Large intestine (tissue), 3 donors: ENCODE measurements at regions not wholly inside any gene's neighbourhood (a gene's known extent, or its start where the extent isn't known, plus 50 kb on each side); places are given as distances from the start of the nearest gene placed in this dataset.

Experiments
- DNase-seq, 2 donors: peaks; one replicate each; pipeline versions ENCODE4 v3.0.0 to v3.0.0-alpha.2; 2013
- H3K27ac ChIP-seq: one replicate; pipeline ENCODE4 v1.5.1; 2013; ENCODE audit warnings: low read length
- H3K27me3 ChIP-seq: 2 replicates; pipeline ENCODE4 v1.6.1; 2013; ENCODE audit warnings: low read length; ENCODE audit not compliant: control insufficient read depth, insufficient read depth
- H3K36me3 ChIP-seq: 2 replicates; pipeline ENCODE4 v1.6.1; 2013; ENCODE audit warnings: low read length; ENCODE audit not compliant: control insufficient read depth, insufficient read depth
- H3K4me1 ChIP-seq: one replicate; pipeline ENCODE4 v1.6.1; 2013; ENCODE audit warnings: low read length; ENCODE audit not compliant: control insufficient read depth, insufficient read depth
- H3K4me3 ChIP-seq: one replicate; pipeline ENCODE4 v1.5.1; 2013; ENCODE audit warnings: low read length
- H3K9me3 ChIP-seq: one replicate; pipeline ENCODE4 v1.6.1; 2013; ENCODE audit warnings: mild to moderate bottlenecking, low read depth, low read length, moderate library complexity; ENCODE audit not compliant: control insufficient read depth
- WGBS: methylation state at CpG from one replicate; pipeline ENCODE4 v1.1.5; 2013; ENCODE audit warnings: low lambda C conversion rate; ENCODE audit not compliant: insufficient coverage; 5-methylcytosine and 5-hydroxymethylcytosine counted together

DNA sequence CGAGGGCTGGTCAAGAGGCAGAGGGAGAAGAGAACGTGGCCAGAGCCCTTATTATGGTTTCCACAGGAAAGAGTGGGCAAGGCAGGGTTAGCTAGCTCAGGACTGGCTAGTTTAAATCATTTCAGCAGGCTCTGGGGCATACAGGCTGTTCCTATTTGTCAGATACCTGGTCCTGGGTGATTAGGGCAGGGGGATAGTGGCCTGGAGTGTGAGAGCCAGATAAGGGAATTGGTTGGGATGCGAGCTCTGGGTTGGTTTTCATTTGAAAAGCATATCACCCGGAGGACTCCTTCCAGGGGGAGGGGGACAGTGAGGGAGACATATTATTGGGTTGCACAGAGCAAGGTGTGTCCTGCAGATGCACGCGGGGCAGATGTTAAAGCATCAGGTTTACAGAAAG is 75.3 kb upstream of the CLDN10 start:
- no peak overlapping the region for H3K27ac ChIP-seq
- H3K4me1 ChIP-seq = no peaks in the 10 kb centered on the region
- H3K9me3 ChIP-seq = no peaks in the 10 kb centered on the region
- no peak overlapping the region for H3K4me3 ChIP-seq
- no peaks in the 10 kb centered on the region for H3K36me3 ChIP-seq
- DNase-seq = no peak
- H3K27me3 ChIP-seq = peaks cover 10% of the 10 kb centered on the region
- 100% methylated on average over 1 of the region's 6 CpGs for WGBS

DNA sequence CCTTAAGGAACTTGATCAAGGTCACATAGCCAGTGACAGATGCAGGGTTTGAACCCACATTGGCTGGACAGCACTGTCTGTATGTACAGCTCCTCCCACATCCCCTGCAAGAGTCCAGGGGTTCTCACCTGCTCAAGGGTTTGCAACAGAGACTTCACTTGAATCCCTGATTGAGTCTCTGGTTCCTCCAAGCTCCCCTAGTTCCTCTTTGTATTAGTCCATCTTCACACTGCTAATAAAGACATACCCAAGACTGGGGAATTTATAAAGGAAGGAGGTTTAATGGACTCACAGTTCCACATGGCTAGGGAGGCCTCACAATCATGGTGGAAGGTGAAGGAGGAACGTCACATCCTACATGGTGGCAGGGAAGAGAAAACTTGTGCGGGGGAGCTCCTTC is 72.8 kb upstream of the CLDN10 start:
- no peak overlapping the region for H3K4me3 ChIP-seq
- no peaks in the 10 kb centered on the region for H3K36me3 ChIP-seq
- 83% methylated on average over 1 of the region's 2 CpGs for WGBS
- no peak overlapping the region for H3K27ac ChIP-seq
- no peak for DNase-seq
- no peaks in the 10 kb centered on the region for H3K4me1 ChIP-seq
- no peaks in the 10 kb centered on the region for H3K9me3 ChIP-seq
- H3K27me3 ChIP-seq = peaks cover 10% of the 10 kb centered on the region

DNA sequence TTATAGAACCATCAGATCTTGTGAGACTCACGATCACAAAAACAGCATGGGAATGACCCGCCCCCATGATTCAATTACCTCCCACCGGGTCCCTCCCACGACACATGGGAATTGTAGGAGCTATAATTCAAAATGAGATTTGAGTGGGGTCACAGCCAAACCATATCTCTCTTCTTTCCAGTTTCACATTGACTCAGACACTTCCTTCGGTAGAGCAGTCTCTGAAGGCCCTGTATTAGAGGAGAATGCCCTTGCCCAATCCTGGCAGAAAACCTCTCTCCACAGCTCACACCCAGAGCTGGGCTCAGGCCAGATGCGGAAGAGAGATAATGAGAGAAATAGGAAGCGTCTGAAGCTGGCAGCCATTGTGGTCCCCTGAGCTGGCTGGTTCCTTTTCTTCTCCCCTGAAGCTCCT is 72.4 kb upstream of the CLDN10 start:
- no peaks in the 10 kb centered on the region for H3K4me1 ChIP-seq
- H3K36me3 ChIP-seq = no peaks in the 10 kb centered on the region
- no peaks in the 10 kb centered on the region for H3K9me3 ChIP-seq
- no peak for DNase-seq
- no peak overlapping the region for H3K27ac ChIP-seq
- no peak overlapping the region for H3K4me3 ChIP-seq
- no CpG with 5 or more reads among the region's 7 CpGs for WGBS
- H3K27me3 ChIP-seq = peaks cover 10% of the 10 kb centered on the region

DNA sequence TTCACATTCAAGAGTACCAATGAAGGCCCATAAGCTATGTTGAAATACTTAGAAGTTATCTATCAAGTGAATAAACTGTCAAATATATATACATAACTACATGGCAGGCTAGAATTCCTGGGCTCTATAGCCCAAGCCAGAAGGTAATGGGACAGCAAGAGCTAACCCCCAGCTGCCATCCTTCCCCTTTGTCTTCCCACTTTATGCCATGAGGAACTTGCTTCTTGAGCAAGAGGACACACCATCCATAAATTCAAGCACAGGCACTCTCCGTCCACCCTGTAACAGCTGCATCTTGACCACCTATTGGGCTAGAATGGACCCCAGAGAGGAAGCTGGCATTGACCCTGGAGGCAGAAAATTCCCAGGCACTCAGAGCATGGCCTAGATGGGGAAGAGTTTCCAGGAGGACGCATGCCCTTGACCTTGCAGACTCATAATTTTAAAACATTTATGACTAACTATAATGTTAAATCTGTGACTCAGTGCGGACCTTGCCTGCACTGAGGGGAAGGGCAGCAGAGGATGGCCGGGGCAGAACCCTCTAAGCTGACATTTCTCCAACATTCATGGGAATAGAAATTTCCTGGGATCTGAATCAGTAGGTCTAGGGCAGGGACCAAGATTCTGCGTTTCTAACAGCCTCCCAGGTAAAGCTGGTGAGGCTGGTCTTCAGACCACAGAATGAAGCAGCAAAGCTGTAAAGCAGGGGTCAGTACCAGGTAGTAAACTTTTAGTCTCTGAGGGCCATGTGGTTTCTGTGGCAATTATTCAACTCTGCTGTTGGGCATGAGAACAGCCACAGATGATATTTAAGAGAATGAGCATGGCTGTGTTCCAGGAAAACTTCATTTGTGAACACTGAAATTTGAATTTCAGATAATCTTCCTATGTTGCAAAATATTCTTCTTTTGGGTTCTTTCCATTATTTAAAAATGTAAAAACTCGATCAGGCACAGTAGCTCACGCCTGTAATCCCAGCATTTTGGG is 71.4 kb upstream of the CLDN10 start:
- 90% methylated on average over 2 of the region's 7 CpGs for WGBS
- no peak overlapping the region for H3K27ac ChIP-seq
- H3K9me3 ChIP-seq = no peaks in the 10 kb centered on the region
- no peaks in the 10 kb centered on the region for H3K36me3 ChIP-seq
- H3K27me3 ChIP-seq = peaks cover 4% of the 10 kb centered on the region
- no peaks in the 10 kb centered on the region for H3K4me1 ChIP-seq
- DNase-seq = no peak
- H3K4me3 ChIP-seq = no peak overlapping the region

DNA sequence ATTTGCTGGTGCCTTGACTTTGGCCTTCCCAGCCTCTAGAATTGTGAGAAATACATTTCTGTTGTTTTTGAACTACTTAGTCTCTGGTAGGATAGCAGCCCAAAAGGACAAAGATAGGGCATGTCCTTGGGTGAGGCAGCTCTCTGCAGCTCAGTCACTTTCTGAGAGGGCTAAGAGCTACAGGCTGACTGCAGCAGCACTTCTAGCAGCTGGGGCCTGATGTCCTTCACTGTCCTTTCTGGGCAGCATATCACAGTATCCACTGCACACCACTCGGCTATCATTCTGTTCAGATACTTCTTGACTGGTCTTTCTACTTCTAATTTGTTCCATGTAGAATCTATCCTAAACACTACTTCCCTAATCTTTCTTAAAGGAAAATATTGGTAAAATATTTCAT is 68.5 kb upstream of the CLDN10 start:
- Histone ChIP-seq H3K9me3 (no peaks in the 10 kb centered on the region), H3K27ac (no peak overlapping the region), H3K4me1 (no peaks in the 10 kb centered on the region), H3K36me3 (no peaks in the 10 kb centered on the region), H3K27me3 (no peaks in the 10 kb centered on the region), H3K4me3 (no peak overlapping the region)
- WGBS = no CpG with 5 or more reads among the region's 1 CpG
- no peak for DNase-seq

DNA sequence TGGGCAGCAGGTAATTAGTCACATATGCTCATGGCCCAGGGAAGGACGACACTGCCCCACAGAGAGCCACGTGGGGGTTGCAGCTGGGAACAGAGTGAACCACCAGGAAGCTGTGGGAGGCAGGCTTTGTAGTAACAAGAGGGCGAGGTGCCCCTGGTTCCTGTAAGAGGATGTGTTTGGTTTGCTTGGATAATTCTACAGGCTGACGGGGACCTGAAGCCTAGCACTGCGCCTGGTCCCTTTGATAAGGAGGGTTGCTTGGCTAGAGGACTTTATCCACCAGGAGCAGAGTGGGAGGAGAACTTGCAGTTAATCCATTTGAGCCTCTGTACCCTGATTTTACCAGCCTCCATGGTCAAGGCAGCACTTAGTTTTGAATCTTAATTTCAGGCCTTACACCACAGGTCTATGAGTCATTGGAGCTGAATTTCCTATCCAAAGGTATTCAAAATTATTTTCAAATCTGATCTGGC is 67.4 kb upstream of the CLDN10 start:
- no CpG with 5 or more reads among the region's 5 CpGs for WGBS
- Histone ChIP-seq H3K4me3 (no peak overlapping the region), H3K27ac (no peak overlapping the region), H3K9me3 (no peaks in the 10 kb centered on the region), H3K36me3 (no peaks in the 10 kb centered on the region), H3K27me3 (no peaks in the 10 kb centered on the region), H3K4me1 (no peaks in the 10 kb centered on the region)
- DNase-seq = no peak

DNA sequence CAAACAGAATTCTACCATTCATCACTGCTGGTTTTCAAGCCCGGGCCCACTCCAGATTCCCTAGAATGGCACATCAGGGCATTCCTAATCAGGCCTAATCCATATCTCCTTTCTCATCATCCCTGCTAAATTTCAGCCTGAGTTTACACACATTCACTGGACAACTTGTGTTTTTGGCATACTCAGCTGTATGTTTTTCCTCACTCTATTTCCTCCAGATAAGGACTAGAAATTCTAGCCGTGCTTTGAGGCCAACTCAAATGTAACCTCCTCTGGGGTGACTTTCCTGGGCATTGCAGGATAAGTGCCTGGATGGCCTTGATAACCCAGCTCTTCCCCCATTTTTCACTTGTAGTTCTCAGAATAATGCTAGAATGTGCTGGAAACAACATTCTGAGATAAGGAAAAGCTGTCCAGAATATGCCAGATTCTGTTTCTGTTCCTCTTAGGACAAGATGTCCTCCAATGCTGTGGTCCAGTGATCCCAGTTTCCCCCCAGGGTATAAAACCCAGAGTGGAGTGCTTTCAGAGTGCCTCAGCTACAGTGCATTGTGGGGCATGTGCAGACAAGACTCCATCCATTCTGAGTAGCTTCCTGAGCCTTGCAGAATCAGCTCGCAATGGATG is 66.9 kb upstream of the CLDN10 start:
- Histone ChIP-seq H3K36me3 (no peaks in the 10 kb centered on the region), H3K27me3 (no peaks in the 10 kb centered on the region), H3K4me3 (no peak overlapping the region), H3K9me3 (no peaks in the 10 kb centered on the region), H3K27ac (no peak overlapping the region), H3K4me1 (no peaks in the 10 kb centered on the region)
- DNase-seq = no peak
- no CpG with 5 or more reads among the region's 3 CpGs for WGBS

DNA sequence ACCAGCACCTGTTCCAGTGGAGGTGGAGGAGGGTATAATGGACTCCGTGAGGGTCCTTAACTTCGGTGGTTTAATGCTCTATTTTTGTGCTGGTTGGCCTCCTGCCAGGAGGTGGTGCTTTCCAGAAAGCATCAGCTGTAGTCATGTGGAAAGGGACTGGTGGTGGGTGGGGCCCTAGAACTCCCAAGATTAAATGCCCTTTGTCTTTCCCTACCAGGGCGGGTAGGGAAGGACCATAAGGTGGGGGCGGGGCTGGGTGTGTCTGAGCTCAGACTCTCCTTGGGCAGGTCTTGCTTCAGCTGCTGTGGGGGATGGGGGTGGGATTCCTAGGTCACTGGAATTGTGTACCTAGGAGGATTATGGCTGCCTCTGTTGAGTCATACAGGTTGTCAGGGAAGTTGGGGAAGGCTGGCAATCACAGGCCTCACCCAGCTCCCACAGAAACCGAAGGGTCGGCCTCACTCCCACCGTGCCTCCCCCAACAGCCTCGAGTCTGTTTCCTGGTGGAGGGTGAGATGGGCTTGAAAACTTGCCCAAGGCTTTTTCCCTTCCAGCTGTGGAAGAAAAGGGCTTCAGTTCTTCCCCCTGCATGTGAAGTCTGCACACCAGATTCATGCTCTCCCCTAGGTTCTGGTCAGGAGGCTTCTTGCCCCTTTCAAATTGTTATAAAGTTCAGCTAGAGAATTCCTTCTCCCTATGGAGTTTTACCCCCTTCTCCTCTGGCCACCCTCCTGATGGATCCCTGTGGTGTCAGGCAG is 60.3 kb upstream of the CLDN10 start:
- DNase-seq = peak; percentile 9 to 57
- Histone ChIP-seq H3K36me3 (no peaks in the 10 kb centered on the region), H3K27ac (no peak overlapping the region)

DNA sequence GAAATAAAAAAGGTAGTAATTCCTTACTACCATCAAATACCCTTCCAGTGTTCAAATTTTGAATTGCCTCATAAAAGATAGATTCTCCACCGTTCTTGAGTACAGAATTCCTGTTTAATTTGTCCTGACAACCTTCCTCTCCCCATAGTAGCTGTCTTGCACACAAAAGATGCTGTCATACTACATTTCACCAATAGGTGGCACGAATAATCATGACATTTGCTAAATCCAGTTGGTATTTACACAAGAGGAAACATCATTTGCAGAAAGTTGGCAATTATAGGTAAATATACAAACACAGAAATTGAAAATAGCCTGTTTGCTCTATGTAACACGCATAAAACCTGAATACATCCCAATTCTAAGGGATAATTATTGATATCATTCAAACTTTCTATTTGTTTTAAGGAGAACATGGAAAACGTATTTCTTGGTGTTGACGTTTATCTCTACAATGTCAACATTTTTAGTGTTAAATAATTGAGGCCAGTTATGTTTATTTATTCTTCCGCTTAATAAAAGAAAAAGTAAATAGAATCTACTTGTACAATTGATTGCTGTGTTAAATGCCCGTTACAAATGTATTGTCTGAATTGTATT is 58.3 kb upstream of the CLDN10 start:
- Histone ChIP-seq H3K27ac (no peak overlapping the region), H3K4me1 (no peaks in the 10 kb centered on the region), H3K9me3 (no peaks in the 10 kb centered on the region), H3K36me3 (no peaks in the 10 kb centered on the region), H3K27me3 (no peaks in the 10 kb centered on the region), H3K4me3 (no peak overlapping the region)
- peak; percentile 17 to 29 for DNase-seq
- WGBS = 77% methylated on average over 5 of the region's 7 CpGs

More for the DNA sequence above, 60.3 kb upstream of the CLDN10 start:
- H3K27me3 ChIP-seq = no peaks in the 10 kb centered on the region
- no peaks in the 10 kb centered on the region for H3K9me3 ChIP-seq
- H3K4me1 ChIP-seq = no peaks in the 10 kb centered on the region
- H3K4me3 ChIP-seq = no peak overlapping the region
- no CpG with 5 or more reads among the region's 8 CpGs for WGBS

DNA sequence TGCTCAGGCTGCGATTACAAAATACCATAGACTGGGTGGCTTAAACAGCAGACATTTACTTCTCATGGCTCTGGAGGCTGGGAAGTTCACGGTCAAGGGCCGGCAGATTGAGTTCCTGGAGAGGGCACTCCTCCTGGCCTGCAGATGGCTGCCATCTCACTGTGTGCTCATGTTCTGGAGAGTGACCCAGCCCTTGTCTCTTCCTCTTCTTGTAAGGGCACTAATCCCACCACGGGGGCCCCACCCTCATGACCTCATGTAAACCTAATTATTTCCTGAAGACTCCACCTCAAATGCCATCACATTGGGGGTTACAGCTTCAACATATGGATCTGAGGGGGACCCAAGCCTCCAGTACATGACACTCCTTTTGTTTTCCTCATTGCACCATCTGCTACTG is 56.0 kb upstream of the CLDN10 start:
- no peak overlapping the region for H3K27ac ChIP-seq
- no peaks in the 10 kb centered on the region for H3K36me3 ChIP-seq
- no peak for DNase-seq
- no peaks in the 10 kb centered on the region for H3K9me3 ChIP-seq
- no peaks in the 10 kb centered on the region for H3K4me1 ChIP-seq
- H3K4me3 ChIP-seq = no peak overlapping the region
- H3K27me3 ChIP-seq = no peaks in the 10 kb centered on the region
- WGBS = no CpG with 5 or more reads among the region's 4 CpGs
